SK-N-SH (cell line): ENCODE measurements at regions not wholly inside any gene's neighbourhood (a gene's known extent, or its start where the extent isn't known, plus 50 kb on each side); places are given as distances from the start of the nearest gene placed in this dataset.

Experiments used
- CTCF ChIA-PET: fragments of 300-600, 350-600 bp; formaldehyde crosslinking; extraction: SDS; loops from one replicate; lab custom pipeline; 2021; lab: Yijun Ruan, JAX
- POLR2A ChIA-PET: fragments of 350-600 bp; sonication (Branson Sonifier 250); formaldehyde crosslinking; extraction: SDS; loops from one replicate; lab custom pipeline; 2020; ENCODE audit warnings: antibody characterized with exemption, inconsistent platforms; lab: Yijun Ruan, JAX
- DNase-seq: peaks from one replicate; pipeline ENCODE4 v3.0.0; 2012
- H2AFZ ChIP-seq: fragments of 200-600 bp; sonication (generic); 2 replicates; pipeline ENCODE4 v1.8.1; 2016; ENCODE audit warnings: antibody characterized with exemption, mild to moderate bottlenecking, low read depth
- H3F3A ChIP-seq: fragments of 200-600 bp; sonication (generic); replicated peaks from 2 replicates; pipeline ENCODE3; 2016; ENCODE audit warnings: antibody characterized with exemption, mild to moderate bottlenecking; ENCODE audit not compliant: insufficient read depth
- H3K27ac ChIP-seq, 2 experiments: fragments of 200-500 bp in 1 of 2; fragments of 200-600 bp in 1 of 2; sonication (Bioruptor generic) in 1 of 2; sonication (generic), shearing (Covaris generic) in 1 of 2; 2 replicates each; pipeline versions ENCODE4 v1.5.1 to v1.6.1; 2014 to 2016; ENCODE audit warnings: low read depth in 2 of 2, inconsistent platforms in 1 of 2, low read length in 1 of 2, mild to moderate bottlenecking in 1 of 2, mixed read lengths in 1 of 2
- H3K27me3 ChIP-seq: fragments of 200-600 bp; sonication (generic), shearing (Covaris generic); 2 replicates; pipeline ENCODE4 v1.6.1; 2016; ENCODE audit warnings: mixed run types; ENCODE audit not compliant: insufficient read depth
- H3K36me3 ChIP-seq, 2 experiments: fragments of 200-500 bp in 1 of 2; fragments of 200-600 bp in 1 of 2; sonication (Bioruptor generic) in 1 of 2; sonication (generic) in 1 of 2; replicated peaks in 1 of 2; 2 replicates each; pipeline versions ENCODE3 to v1.5.1; 2014 to 2016; ENCODE audit warnings: low read length in 1 of 2, mild to moderate bottlenecking in 1 of 2; ENCODE audit not compliant: insufficient read depth in 2 of 2, control insufficient read depth in 1 of 2
- H3K4me1 ChIP-seq, 2 experiments: fragments of 200-500 bp in 1 of 2; fragments of 200-600 bp in 1 of 2; sonication (Bioruptor generic) in 1 of 2; sonication (generic), shearing (Covaris generic) in 1 of 2; 2 replicates each; pipeline versions ENCODE4 v1.5.1 to v1.6.1; 2014 to 2016; ENCODE audit warnings: low read depth in 1 of 2, low read length in 1 of 2, mixed run types in 1 of 2; ENCODE audit not compliant: insufficient read depth in 2 of 2, control insufficient read depth in 1 of 2
- H3K4me2 ChIP-seq: fragments of 200-600 bp; sonication (generic), shearing (Covaris generic); 2 replicates; pipeline ENCODE4 v1.6.1; 2017; ENCODE audit warnings: mixed run types
- H3K4me3 ChIP-seq, 2 experiments: fragments of 200-500 bp in 1 of 2; fragments of 200-600 bp in 1 of 2; sonication (Bioruptor generic) in 1 of 2; sonication (generic), shearing (Covaris generic) in 1 of 2; 2 replicates each; pipeline versions ENCODE4 v1.5.1 to v1.8.1; 2014 to 2016; ENCODE audit warnings: low read depth in 2 of 2, inconsistent platforms in 1 of 2, low read length in 1 of 2, mild to moderate bottlenecking in 1 of 2, mixed read lengths in 1 of 2, moderate library complexity in 1 of 2
- H3K79me2 ChIP-seq: fragments of 200-600 bp; sonication (generic); 2 replicates; pipeline ENCODE4 v1.8.1; 2017; ENCODE audit warnings: mild to moderate bottlenecking; ENCODE audit not compliant: insufficient read depth
- H3K9ac ChIP-seq: fragments of 200-600 bp; sonication (generic); 2 replicates; pipeline ENCODE4 v1.6.1; 2017; ENCODE audit warnings: mixed run types
- H3K9me2 ChIP-seq: fragments of 200-600 bp; sonication (generic); 2 replicates; pipeline ENCODE4 v1.6.1; 2017; ENCODE audit warnings: mixed run types
- H3K9me3 ChIP-seq: fragments of 200-600 bp; sonication (generic); 2 replicates; pipeline ENCODE4 v1.6.1; 2017; ENCODE audit warnings: mixed run types, mild to moderate bottlenecking, moderate library complexity
- H4K20me1 ChIP-seq: fragments of 200-600 bp; sonication (generic); 2 replicates; pipeline ENCODE4 v1.6.1; 2017; ENCODE audit warnings: mild to moderate bottlenecking, mixed run types; ENCODE audit not compliant: insufficient read depth
- CHD2 ChIP-seq: fragments of 150-350 bp; IDR thresholded peaks from 2 replicates; pipeline ENCODE4 v1.6.1; 2018; ENCODE audit warnings: low read length; ENCODE audit not compliant: partially characterized antibody
- EP300 ChIP-seq, 2 experiments: IDR thresholded peaks; 2 replicates each; pipeline versions ENCODE4 v1.4.0 to v1.6.1; 2012; ENCODE audit warnings: borderline replicate concordance in 1 of 2, low read depth in 1 of 2, low read length in 1 of 2
- EZH2phosphoT487 ChIP-seq: fragments of 200-600 bp; sonication (generic); IDR thresholded peaks from 2 replicates; pipeline ENCODE4 v1.6.1; 2017; ENCODE audit warnings: low read depth, mixed run types, mild to moderate bottlenecking, antibody characterized with exemption, moderate library complexity, borderline replicate concordance
- FOSL2 ChIP-seq: IDR thresholded peaks from 2 replicates; pipeline ENCODE4 v1.4.0; 2012; ENCODE audit warnings: low read depth, mild to moderate bottlenecking, moderate library complexity, borderline replicate concordance
- FOXJ3 ChIP-seq: sonication (generic); formaldehyde crosslinking; IDR thresholded peaks from 2 replicates; pipeline ENCODE4 v1.5.1; 2020; ENCODE audit warnings: mild to moderate bottlenecking, missing genetic modification reagents
- FOXM1 ChIP-seq: IDR thresholded peaks from 2 replicates; pipeline ENCODE4 v1.4.0; 2012; ENCODE audit warnings: low read depth, mild to moderate bottlenecking
- GABPA ChIP-seq: IDR thresholded peaks from 2 replicates; pipeline ENCODE4 v1.4.0; 2012; ENCODE audit warnings: low read depth, mild to moderate bottlenecking
- MEF2A ChIP-seq: IDR thresholded peaks from 2 replicates; pipeline ENCODE4 v1.4.0; 2012; ENCODE audit warnings: low read depth, borderline replicate concordance
- MXI1 ChIP-seq: IDR thresholded peaks from 2 replicates; pipeline ENCODE4 v1.6.1; 2012; ENCODE audit warnings: mild to moderate bottlenecking, low read depth, low read length, improper control_type of control experiment
- NFIC ChIP-seq: IDR thresholded peaks from 2 replicates; pipeline ENCODE4 v1.4.0; 2012; ENCODE audit warnings: borderline replicate concordance
- PBX3 ChIP-seq: IDR thresholded peaks from 2 replicates; pipeline ENCODE4; 2012
- POLR2AphosphoS5 ChIP-seq: IDR thresholded peaks from 2 replicates; pipeline ENCODE4 v1.6.1; 2012; ENCODE audit warnings: low read depth, low read length
- RAD21 ChIP-seq: IDR thresholded peaks from 2 replicates; pipeline ENCODE4 v1.6.1; 2012; ENCODE audit warnings: mild to moderate bottlenecking, low read length
- RCOR1 ChIP-seq: fragments of 150-350 bp; IDR thresholded peaks from 2 replicates; pipeline ENCODE4 v1.6.1; 2017; ENCODE audit warnings: antibody characterized with exemption, low read length
- RFX5 ChIP-seq: IDR thresholded peaks from 2 replicates; pipeline ENCODE4 v1.6.1; 2012; ENCODE audit warnings: mild to moderate bottlenecking, improper control_type of control experiment, low read length
- RXRA ChIP-seq: IDR thresholded peaks from 2 replicates; pipeline ENCODE4 v1.4.0; 2012; ENCODE audit warnings: low read depth, mild to moderate bottlenecking, borderline replicate concordance
- TCF12 ChIP-seq: IDR thresholded peaks from 2 replicates; pipeline ENCODE4 v1.4.0; 2012
- YY1 ChIP-seq: IDR thresholded peaks from 2 replicates; pipeline ENCODE4 v1.4.0; 2012; ENCODE audit warnings: low read depth, mild to moderate bottlenecking
- WGBS: methylation state at CpG from one replicate; pipeline ENCODE4 v1.1.6; 2017; ENCODE audit warnings: low lambda C conversion rate; 5-methylcytosine and 5-hydroxymethylcytosine counted together
- TF ChIP-seq, protein P1 (sequence below): fragments of 200-600 bp; sonication (generic); IDR thresholded peaks from 2 replicates; pipeline ENCODE4 v1.6.1; 2017; ENCODE audit warnings: antibody characterized with exemption, mild to moderate bottlenecking, moderate library complexity
- TF ChIP-seq, protein P2 (sequence below): fragments of 150-350 bp; IDR thresholded peaks from 2 replicates; pipeline ENCODE4 v1.6.1; 2017; ENCODE audit warnings: antibody characterized with exemption, low read length, low read depth, borderline replicate concordance
- TF ChIP-seq, protein P3 (sequence below): IDR thresholded peaks from 2 replicates; pipeline ENCODE4 v1.4.0; 2012; ENCODE audit warnings: low read depth
- TF ChIP-seq, protein P4 (sequence below): fragments of 150-350 bp; IDR thresholded peaks from 2 replicates; pipeline ENCODE4 v1.6.1; 2016; ENCODE audit warnings: mild to moderate bottlenecking, low read depth, low read length

- ChIA-PET CTCF (no interaction called here), POLR2A (no interaction called here)
- Histone ChIP-seq H3F3A (no peaks in the 10 kb centered on the region), H3K36me3 (no peaks in the 10 kb centered on the region), H2AFZ (no peak overlapping the region), H3K4me3 (no peak overlapping the region), H3K9me2 (no peaks in the 10 kb centered on the region), H3K4me1 (no peaks in the 10 kb centered on the region), H3K27me3 (peaks cover 5% of the 10 kb centered on the region; the same call in 1 of the 2 replicates), H3K9ac (no peak overlapping the region), H3K9me3 (no peaks in the 10 kb centered on the region), H3K27ac (no peak overlapping the region), H3K79me2 (no peaks in the 10 kb centered on the region), H3K4me2 (no peak overlapping the region), H4K20me1 (no peaks in the 10 kb centered on the region)
- TF ChIP-seq PBX3 (no peak), TCF12 (no peak), FOXM1 (no peak), GABPA (no peak), CHD2 (no peak), EP300 (IDR thresholded peaks at IDR 0.05; ENCODE audit: borderline replicate concordance in 1 of 2, low read depth in 1 of 2, low read length in 1 of 2) (no peak), RXRA (no peak), RAD21 (no peak), MXI1 (no peak)
- TF ChIP-seq, protein P1, sequence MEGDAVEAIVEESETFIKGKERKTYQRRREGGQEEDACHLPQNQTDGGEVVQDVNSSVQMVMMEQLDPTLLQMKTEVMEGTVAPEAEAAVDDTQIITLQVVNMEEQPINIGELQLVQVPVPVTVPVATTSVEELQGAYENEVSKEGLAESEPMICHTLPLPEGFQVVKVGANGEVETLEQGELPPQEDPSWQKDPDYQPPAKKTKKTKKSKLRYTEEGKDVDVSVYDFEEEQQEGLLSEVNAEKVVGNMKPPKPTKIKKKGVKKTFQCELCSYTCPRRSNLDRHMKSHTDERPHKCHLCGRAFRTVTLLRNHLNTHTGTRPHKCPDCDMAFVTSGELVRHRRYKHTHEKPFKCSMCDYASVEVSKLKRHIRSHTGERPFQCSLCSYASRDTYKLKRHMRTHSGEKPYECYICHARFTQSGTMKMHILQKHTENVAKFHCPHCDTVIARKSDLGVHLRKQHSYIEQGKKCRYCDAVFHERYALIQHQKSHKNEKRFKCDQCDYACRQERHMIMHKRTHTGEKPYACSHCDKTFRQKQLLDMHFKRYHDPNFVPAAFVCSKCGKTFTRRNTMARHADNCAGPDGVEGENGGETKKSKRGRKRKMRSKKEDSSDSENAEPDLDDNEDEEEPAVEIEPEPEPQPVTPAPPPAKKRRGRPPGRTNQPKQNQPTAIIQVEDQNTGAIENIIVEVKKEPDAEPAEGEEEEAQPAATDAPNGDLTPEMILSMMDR, result no peak
- TF ChIP-seq, protein P2, sequence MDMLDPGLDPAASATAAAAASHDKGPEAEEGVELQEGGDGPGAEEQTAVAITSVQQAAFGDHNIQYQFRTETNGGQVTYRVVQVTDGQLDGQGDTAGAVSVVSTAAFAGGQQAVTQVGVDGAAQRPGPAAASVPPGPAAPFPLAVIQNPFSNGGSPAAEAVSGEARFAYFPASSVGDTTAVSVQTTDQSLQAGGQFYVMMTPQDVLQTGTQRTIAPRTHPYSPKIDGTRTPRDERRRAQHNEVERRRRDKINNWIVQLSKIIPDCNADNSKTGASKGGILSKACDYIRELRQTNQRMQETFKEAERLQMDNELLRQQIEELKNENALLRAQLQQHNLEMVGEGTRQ, result no peak
- no peak for DNase-seq
- 23% methylated on average over 6 of the region's 6 CpGs for WGBS
These were observed 212.1 kb downstream of the TTC32 start for GRCh38 chr2:19689646-19690168.

GRCh38 chr2:19688059-19688458 lies 213.7 kb downstream of the TTC32 start:
- Histone ChIP-seq H3K27ac (no peak overlapping the region), H3K9me3 (no peaks in the 10 kb centered on the region), H3K27me3 (peaks cover 5% of the 10 kb centered on the region; the same call in 1 of the 2 replicates), H3K4me2 (no peak overlapping the region), H4K20me1 (no peaks in the 10 kb centered on the region), H3K4me1 (no peaks in the 10 kb centered on the region), H3K79me2 (no peaks in the 10 kb centered on the region), H3F3A (no peaks in the 10 kb centered on the region), H2AFZ (no peak overlapping the region), H3K4me3 (no peak overlapping the region), H3K36me3 (no peaks in the 10 kb centered on the region), H3K9ac (no peak overlapping the region), H3K9me2 (no peaks in the 10 kb centered on the region)
- ChIA-PET CTCF (no interaction called here), POLR2A (no interaction called here)
- DNase-seq, result no peak
- 60% methylated on average over 9 of the region's 11 CpGs for WGBS
- TF ChIP-seq EZH2phosphoT487 (no peak), RCOR1 (no peak), NFIC (no peak), FOXJ3 (no peak), CHD2 (no peak), RFX5 (no peak), MEF2A (no peak), TCF12 (no peak), FOSL2 (no peak), POLR2AphosphoS5 (no peak), YY1 (no peak), EP300 (IDR thresholded peaks at IDR 0.05; ENCODE audit: borderline replicate concordance in 1 of 2, low read depth in 1 of 2, low read length in 1 of 2) (no peak)
- TF ChIP-seq, protein P3, sequence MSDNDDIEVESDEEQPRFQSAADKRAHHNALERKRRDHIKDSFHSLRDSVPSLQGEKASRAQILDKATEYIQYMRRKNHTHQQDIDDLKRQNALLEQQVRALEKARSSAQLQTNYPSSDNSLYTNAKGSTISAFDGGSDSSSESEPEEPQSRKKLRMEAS, result no peak
- TF ChIP-seq, protein P4, sequence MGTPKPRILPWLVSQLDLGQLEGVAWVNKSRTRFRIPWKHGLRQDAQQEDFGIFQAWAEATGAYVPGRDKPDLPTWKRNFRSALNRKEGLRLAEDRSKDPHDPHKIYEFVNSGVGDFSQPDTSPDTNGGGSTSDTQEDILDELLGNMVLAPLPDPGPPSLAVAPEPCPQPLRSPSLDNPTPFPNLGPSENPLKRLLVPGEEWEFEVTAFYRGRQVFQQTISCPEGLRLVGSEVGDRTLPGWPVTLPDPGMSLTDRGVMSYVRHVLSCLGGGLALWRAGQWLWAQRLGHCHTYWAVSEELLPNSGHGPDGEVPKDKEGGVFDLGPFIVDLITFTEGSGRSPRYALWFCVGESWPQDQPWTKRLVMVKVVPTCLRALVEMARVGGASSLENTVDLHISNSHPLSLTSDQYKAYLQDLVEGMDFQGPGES, result no peak
- TF ChIP-seq, protein P2, result no peak
